Sciatic nerve (tissue), 2 donors: ENCODE measurements at regions not wholly inside any gene's neighbourhood (a gene's known extent, or its start where the extent isn't known, plus 50 kb on each side); places are given as distances from the start of the nearest gene placed in this dataset.

ENCODE experiments used
- ATAC-seq: fragments of 200-7000 bp; cut with Tn5 transposase; one replicate; pipeline ENCODE4 v1.9.1; 2020; ENCODE audit warnings: mild to moderate bottlenecking, moderate library complexity
- DNase-seq: peaks from one replicate; pipeline ENCODE4 v3.0.0-alpha.2; 2020; ENCODE audit warnings: low spot score
- intact Hi-C: fragments of 100-400 bp; cut with DNase I; formaldehyde crosslinking; loops from one replicate; pipeline ENCODE4 v1.14.2; 2022
- donor health status: DM: no; HTN: no; CAD: no.
- donor health status: DM: no; HTN: no; CAD: no.

GRCh38 chr2:234673961-234674759, 177.3 kb upstream of the ARL4C start:
- ATAC-seq: no peak
- DNase-seq: no peak
- intact Hi-C loops: no loop called here

DNA sequence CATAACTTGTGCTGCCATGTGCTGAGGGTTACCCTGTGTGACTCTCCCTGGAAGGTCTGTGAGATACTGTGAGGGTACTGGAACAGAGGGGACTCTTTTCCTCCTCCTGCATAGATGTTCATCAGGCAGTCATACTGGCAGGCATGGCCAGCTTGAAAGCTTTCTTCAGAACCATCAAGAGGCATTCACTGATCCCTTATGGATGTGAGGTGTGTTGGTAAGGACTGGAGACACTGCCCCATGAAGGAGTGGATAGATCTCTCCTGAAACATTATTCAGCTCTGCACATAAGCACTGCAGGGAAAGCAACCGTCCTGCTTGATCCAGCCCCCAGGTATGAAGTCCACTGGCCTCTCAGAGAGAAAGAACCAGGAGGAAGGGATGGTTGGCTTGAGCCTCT, 176.6 kb upstream of the ARL4C start:
- intact Hi-C loops: no loop called here

DNA sequence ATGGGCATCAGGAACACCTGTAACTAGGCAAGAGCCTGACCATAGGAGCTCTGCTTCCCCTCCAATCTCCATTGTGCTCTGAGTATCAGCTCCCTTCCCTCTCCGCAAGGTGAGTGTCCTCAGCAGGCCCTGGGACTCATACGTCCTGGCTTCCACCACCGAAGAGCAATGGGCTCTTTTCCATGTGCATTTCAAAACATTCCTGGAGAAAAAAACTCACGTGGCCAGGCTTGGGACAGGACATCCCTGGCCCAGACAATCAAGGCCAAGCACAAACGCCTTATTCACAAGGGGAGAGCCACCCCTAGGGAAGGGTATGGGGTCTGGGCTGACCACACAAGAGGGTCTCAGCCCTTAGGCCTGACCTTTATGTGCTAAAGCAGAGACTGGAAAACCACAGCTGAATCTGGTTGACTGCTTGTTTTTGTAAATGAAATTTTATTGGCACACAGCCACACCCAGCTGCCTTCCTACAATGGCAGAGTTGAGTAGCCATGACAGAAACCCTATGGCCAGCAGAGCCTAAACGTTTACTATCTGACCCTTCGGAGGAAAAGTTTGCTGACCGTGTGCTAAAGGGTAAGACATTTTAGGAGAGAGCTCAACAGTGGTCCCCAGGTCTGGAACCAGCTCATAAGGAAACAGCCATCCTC, 175.7 kb upstream of the ARL4C start:
- intact Hi-C loops: no loop called here
- ATAC-seq: peak; percentile 39
- DNase-seq: no peak

More for the DNA sequence above, 176.6 kb upstream of the ARL4C start:
- DNase-seq: no peak
- no peak for ATAC-seq

GRCh38 chr2:234671716-234672115, 174.8 kb upstream of the ARL4C start:
- intact Hi-C loops: no loop called here
- ATAC-seq (no peak), DNase-seq (no peak)

DNA sequence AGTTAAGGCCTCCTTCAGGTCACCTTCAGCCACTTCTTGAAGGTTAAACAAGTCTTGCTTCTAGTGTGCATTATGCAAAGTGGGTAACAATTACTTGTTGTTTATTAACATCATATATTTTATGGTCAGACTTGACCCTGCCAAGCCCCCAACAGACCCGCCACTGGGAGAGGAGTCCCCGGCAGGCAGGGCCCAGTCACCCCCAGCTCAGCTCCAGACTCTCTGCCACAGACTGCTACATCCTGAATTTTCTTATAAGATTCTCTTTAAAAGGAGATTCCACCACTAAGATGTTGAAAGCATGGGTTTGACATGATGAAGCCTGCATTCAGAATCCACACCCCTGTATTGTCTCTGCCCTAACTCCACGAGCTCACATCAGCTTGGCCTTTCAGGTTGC, 174.3 kb upstream of the ARL4C start:
- DNase-seq: no peak
- intact Hi-C loops: no loop called here
- no peak for ATAC-seq

DNA sequence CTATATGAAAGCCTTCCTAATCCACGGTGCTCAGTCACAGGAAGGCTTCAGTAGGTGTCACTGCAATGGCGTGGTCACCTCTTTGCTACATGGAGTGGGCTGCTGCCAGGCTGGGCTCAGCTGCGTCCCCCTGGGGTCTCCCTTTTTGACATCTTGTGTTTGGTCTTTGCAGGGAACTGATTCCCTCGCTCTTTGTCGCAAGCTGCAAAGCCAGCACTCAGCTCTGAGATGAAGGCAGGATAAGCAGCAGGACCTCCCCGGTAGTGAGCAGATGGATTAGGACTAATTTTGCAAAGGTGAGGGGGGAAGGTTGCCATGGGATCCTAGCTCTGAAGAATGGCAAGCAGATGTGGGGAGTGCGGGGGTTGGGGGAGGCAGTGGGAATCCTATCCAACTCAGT, 173.9 kb upstream of the ARL4C start:
- no peak for DNase-seq
- intact Hi-C loops: no loop called here
- no peak for ATAC-seq

DNA sequence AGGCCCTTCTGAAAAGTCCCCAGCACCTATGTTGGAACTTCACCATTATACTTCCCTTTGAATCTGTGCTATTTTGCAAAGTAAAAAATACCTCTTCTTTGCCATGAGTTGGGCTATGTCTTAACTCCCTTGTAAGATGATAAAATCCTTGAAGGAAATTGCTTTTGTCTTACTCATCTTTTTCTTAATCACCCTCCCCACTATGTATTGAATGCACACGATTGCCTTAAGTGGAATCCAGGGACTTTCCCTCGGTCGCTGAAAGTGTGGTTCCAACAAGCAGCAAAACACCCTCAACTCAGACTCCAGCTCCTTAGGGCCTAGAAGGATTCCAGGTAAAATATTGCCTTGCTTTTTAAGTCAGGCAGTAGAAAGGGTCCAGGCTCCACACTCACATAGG, 173.2 kb upstream of the ARL4C start:
- intact Hi-C loops: no loop called here
- ATAC-seq: no peak
- no peak for DNase-seq

DNA sequence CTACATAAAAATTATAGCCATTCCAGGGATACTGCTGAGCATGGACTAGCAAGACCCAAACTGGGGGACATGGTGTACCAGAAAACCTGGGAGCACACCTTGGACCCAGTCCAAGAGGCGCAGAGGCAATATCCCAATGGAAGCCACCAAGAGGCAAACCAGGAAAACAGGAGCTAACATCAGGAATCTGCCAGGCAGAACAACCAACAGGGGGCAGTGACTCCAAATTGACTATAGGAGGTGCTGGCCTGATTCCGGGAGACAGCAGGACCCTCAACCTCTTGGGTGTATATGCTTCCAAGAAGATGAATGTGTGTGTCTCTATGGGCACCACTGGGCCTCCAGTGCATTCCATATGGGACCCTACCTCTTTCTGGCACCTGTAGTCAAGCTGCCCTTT, 172.7 kb upstream of the ARL4C start:
- no peak for DNase-seq
- ATAC-seq: no peak

GRCh38 chr2:234669001-234669400, 172.1 kb upstream of the ARL4C start:
- no peak for DNase-seq
- intact Hi-C loops: no loop called here
- no peak for ATAC-seq

More for the DNA sequence above, 172.7 kb upstream of the ARL4C start:
- intact Hi-C loops: no loop called here

DNA sequence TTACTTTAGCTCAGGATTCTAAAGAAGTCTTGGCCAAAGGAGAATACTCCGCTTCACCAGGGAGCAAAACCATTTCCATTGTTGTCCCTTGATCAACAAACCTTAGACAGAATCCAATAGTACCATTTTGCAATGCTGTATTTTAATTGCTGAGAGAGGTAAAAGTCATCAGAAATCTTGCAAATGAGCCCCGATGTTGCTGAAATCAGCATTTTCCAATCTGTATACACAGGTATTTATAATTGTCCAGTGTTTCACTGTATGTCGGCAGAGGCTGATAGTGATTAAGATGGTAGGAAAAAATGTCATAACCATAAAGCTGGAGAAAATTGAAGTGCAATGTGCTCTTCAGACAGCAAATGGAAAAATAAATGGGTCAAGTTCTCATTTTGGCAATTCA, 170.0 kb upstream of the ARL4C start:
- no peak for ATAC-seq
- intact Hi-C loops: no loop called here
- DNase-seq: no peak

GRCh38 chr2:234665304-234665703, 168.4 kb upstream of the ARL4C start:
- no peak for ATAC-seq
- intact Hi-C loops: no loop called here
- no peak for DNase-seq

GRCh38 chr2:234661849-234662248, 165.0 kb upstream of the ARL4C start:
- intact Hi-C loops: no loop called here
- no peak for DNase-seq

DNA sequence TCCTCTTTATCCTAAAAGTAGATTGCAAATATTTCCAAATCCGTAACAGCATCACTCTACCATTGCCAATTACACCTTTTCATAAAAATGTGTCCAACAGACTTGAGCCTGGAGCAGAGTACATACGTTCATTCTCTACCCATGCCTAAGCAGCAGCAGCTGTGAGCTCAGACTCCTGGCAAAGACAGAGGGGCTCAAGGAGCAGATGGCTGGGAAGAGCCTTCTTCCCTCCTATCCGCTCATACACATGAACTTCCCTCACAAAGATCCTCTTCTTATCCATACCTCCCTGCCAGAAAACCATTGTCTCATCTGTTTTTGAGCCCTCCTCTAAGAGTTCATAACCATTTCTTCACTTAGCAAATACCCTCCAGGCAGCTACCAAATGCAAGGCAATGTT, 164.3 kb upstream of the ARL4C start:
- intact Hi-C loops: no loop called here
- ATAC-seq (no peak), DNase-seq (no peak)

More at GRCh38 chr2:234661849-234662248, 165.0 kb upstream of the ARL4C start:
- ATAC-seq: no peak

DNA sequence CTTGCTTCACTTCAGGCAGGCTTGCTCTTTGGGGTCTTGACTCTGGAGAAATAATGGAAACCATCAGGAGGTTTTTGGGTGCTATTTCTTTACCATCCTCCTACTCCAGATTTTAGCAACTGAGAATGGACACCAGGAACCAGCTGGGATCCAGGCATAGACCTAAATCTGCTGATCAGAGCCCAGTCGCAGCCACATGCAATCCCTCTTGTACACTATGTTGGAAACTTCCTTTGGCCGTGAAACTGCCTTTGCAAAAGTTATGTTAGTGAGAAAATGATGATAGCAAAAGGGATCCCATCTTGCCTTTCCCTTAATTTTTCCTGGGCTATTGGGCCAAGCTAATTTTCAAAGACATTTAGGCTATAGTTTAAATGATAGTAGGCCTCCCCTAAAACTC, 158.8 kb upstream of the ARL4C start:
- DNase-seq (no peak), ATAC-seq (no peak)
- intact Hi-C loops: no loop called here

- DNase-seq (no peak), ATAC-seq (no peak)
- intact Hi-C loops: no loop called here
Observed at GRCh38 chr2:234650911-234651310, 154.0 kb upstream of the ARL4C start.

DNA sequence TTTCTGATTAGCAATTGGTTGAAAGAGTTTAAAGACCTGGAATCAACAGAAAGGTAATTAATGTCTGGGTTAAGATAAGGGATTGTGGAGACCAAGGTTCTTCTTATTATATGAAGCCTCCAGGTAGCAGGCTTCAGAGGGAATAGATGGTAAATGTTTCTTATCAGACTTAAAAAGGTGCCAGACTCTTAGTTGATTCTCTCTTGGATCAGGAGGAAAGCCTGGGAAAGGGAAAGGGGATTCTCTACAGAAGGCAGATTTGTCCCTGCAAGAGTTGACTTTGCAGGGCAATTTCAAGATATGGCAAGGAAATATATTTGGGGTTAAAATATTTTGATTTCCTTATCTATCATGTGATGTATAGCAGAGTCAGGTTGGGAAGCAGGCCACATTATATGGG, 153.1 kb upstream of the ARL4C start:
- ATAC-seq: no peak
- intact Hi-C loops: no loop called here

GRCh38 chr2:234643407-234643806, 146.5 kb upstream of the ARL4C start:
- intact Hi-C loops: no loop called here
- no peak for DNase-seq
- no peak for ATAC-seq

More for the DNA sequence above, 153.1 kb upstream of the ARL4C start:
- no peak for DNase-seq

GRCh38 chr2:234641086-234641485, 144.2 kb upstream of the ARL4C start:
- no peak for ATAC-seq
- intact Hi-C loops: no loop called here
- no peak for DNase-seq

DNA sequence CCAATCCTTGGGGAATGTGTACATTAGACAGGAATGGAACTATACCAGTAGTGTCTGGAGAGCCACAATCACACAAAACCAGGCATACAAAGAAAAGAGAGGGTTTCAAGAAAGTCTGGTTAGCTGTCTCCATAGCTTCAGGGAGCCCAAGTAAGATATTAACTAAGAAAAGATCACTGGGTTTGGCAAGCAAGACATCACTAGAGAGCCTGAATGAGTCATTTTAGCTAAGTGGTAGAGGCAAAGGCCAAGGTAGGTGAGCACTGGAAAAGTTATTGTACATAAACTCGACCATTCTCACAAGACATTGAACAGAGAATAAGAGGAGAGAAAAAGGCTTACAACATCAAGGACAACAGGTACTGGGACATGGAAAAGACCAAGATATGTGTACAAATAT, 143.8 kb upstream of the ARL4C start:
- DNase-seq (no peak), ATAC-seq (no peak)
- intact Hi-C loops: no loop called here

- intact Hi-C loops: no loop called here
- ATAC-seq (no peak), DNase-seq (no peak)
Observed at GRCh38 chr2:234638966-234639365, 142.1 kb upstream of the ARL4C start.

DNA sequence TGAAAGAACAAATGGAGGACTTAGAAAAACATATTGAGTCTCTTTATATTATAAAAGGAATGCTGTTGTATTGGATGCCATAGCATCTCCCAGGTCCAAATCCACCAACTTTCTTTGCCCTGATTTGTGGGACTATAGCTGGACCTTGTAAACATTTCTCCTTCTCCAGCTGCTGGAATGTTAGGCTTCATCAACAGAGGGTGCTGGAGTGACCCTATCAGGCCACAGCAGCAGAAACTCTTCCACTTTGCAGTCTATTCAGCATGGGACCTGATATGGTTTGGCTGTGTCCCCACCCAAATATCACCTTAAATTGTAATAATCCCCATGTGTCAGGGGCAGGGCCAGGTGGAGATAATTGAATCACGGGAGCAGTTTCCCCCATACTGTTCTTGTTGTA, 138.4 kb upstream of the ARL4C start:
- no peak for ATAC-seq
- no peak for DNase-seq
- intact Hi-C loops: no loop called here
